ENCODE measurements at regions not wholly inside any gene's neighbourhood (a gene's known extent, or its start where the extent isn't known, plus 50 kb on each side); places are given as distances from the start of the nearest gene placed in this dataset.

DNA sequence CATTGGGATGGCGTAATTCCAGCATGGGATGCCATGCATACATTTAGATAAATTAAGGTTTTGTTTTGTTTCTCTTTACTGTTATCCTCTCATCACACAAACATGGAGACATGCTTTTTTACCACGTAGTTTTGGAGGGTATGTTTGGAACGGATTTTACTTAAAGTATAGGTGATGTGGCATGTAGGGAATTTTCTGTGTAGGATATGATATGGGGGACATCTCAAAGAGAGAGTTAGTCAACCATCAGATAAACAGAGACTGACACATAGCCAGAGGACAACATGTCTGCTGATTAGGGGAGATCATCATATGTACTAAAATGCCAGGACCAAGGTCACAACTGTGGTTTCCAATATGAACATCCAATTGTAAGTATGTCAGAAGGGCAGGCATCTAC, 503.9 kb downstream of the HAPSTR1 start:
- Histone ChIP-seq H3K27ac (ENCODE audit: low read length) (no peak overlapping the region), H3K4me3 (ENCODE audit: low read length) (no peak overlapping the region), H3K9me3 (ENCODE audit: control insufficient read depth, low read length) (no peaks in the 10 kb centered on the region), H3K4me1 (ENCODE audit: control insufficient read depth, insufficient read depth, low read length) (no peaks in the 10 kb centered on the region), H3K27me3 (ENCODE audit: control insufficient read depth, insufficient read depth) (peaks cover 3% of the 10 kb centered on the region)
- WGBS, result 47% methylated on average over 3 of the region's 3 CpGs
- intact Hi-C loops (cut with DNase I), result no loop called here
- DNase-seq, result no peak
- no peak for ATAC-seq

DNA sequence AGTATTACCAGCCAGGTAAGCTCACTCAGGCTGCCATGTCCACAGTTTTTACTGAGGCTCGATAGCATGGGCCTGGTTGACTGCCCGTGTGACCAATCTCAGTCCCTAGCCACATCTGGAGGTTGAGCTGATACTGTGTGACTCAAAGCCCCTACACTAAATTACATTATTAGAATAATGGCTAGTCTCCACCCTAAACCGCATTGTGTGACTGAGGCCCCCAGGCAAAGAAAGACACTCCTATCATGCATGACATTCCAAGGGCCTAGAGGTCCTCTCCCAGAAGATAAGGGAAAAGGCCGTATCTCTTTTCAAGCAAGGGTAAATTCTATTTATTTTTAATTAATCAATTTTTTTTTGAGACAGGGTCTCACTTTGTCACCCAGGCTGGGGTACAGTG, 505.3 kb downstream of the HAPSTR1 start:
- Histone ChIP-seq H3K27me3 (ENCODE audit: control insufficient read depth, insufficient read depth) (no peaks in the 10 kb centered on the region), H3K9me3 (ENCODE audit: control insufficient read depth, low read length) (no peaks in the 10 kb centered on the region), H3K4me1 (ENCODE audit: control insufficient read depth, insufficient read depth, low read length) (no peaks in the 10 kb centered on the region), H3K4me3 (ENCODE audit: low read length) (no peak overlapping the region), H3K27ac (ENCODE audit: low read length) (no peak overlapping the region)
- DNase-seq (no peak), ATAC-seq (no peak)
- WGBS, result 83% methylated on average over 4 of the region's 4 CpGs
- intact Hi-C loops (cut with DNase I), result no loop called here

DNA sequence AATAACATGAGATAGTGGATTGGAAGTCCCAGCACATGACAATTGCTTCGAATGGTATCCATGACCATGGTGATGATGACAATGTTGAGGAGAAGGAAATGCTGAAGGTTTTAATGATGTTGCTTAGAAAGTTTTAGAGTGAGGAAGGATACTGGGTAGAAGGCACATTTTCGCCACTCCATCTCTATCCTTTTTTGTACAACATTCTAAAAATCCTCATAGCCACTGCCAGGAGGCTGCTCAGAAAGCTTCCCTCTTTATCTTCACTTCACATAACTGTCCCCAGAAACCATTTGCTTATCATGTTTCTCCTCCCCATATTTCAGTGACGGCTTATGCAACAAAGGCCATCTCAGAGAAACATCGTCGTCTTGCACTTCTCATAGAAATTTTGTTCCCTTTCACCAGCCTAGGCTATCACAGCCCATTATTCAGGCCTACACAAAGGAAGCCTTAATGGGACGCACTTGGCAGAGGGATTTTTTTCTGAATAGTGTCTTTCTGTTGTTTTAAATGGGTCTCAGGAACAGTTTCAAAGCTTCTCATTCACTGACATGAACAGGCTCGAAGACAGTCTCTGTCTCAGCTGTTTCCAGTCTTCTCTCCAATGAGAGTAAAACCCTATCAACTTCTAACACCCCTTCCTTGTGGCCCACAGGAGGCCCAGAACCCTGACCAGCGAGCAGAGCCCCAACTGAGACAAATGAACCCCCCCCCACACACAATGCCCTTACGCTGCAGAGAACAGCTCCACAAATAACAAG, 506.7 kb downstream of the HAPSTR1 start:
- no peaks in the 10 kb centered on the region for H3K9me3 ChIP-seq (ENCODE audit: control insufficient read depth, low read length)
- H3K27ac ChIP-seq (ENCODE audit: low read length), result no peak overlapping the region
- no peaks in the 10 kb centered on the region for H3K4me1 ChIP-seq (ENCODE audit: control insufficient read depth, insufficient read depth, low read length)
- intact Hi-C loops (cut with DNase I), result no loop called here
- ATAC-seq (no peak), DNase-seq (no peak)
- no peak overlapping the region for H3K4me3 ChIP-seq (ENCODE audit: low read length)
- WGBS, result 40% methylated on average over 9 of the region's 9 CpGs
- no peaks in the 10 kb centered on the region for H3K27me3 ChIP-seq (ENCODE audit: control insufficient read depth, insufficient read depth)

DNA sequence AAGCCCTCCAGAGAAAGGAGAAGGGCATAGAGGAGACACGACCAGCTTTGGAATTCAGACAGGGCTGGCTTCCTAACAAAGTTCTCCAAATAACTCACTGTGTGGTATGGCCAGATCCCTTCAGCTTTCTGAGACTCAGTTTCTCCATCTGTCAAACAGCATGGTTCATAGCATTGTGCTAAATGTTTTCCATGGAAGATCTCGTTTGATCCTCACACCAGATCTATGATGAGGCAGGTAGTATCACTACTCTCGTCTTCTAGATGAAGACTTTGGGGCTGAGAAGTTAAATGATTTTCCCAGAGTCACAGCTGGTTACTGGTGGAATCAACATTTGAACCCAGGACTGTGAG, 507.3 kb downstream of the HAPSTR1 start:
- no peak overlapping the region for H3K4me3 ChIP-seq (ENCODE audit: low read length)
- ATAC-seq (no peak), DNase-seq (no peak)
- H3K27me3 ChIP-seq (ENCODE audit: control insufficient read depth, insufficient read depth), result no peaks in the 10 kb centered on the region
- H3K27ac ChIP-seq (ENCODE audit: low read length), result no peak overlapping the region
- WGBS, result 34% methylated on average over 3 of the region's 3 CpGs
- H3K9me3 ChIP-seq (ENCODE audit: control insufficient read depth, low read length), result no peaks in the 10 kb centered on the region
- no peaks in the 10 kb centered on the region for H3K4me1 ChIP-seq (ENCODE audit: control insufficient read depth, insufficient read depth, low read length)
- intact Hi-C loops (cut with DNase I), result no loop called here

DNA sequence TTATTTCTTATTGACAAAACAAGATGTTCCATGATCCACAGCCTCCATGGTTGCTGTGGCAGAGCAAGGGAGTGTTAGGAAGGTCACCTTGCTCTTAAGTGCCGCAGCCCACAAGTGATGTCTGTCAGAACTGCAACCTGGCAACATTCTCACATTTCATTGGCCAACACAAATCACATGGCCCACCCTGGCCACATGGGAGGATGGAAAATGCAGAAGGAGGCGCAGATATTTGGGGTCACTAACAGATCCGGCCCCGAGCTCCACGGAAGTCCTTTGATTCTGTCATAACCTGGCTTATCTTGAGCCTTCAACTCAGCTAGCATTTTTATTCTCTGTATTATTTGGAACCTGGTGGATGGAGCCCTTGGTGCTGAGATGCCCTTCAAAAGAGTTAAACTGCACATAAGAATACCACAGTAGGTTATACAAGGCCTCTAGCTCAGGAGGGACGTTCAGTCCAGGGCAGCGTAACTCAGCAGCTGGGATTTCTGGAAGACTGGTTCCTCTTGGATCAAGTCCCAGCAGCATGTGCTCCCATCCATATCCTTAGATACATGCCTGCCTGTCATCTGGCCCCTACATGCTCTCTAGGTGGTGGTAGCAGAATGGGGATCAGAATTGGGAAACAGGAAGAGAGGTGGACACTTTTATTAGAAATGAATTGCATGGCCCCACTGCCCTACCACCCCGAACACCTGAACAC, 508.1 kb downstream of the HAPSTR1 start:
- no peaks in the 10 kb centered on the region for H3K9me3 ChIP-seq (ENCODE audit: control insufficient read depth, low read length)
- H3K4me1 ChIP-seq (ENCODE audit: control insufficient read depth, insufficient read depth, low read length), result no peaks in the 10 kb centered on the region
- DNase-seq (no peak), ATAC-seq (no peak)
- H3K4me3 ChIP-seq (ENCODE audit: low read length), result no peak overlapping the region
- intact Hi-C loops (cut with DNase I), result no loop called here
- H3K27ac ChIP-seq (ENCODE audit: low read length), result no peak overlapping the region
- no peaks in the 10 kb centered on the region for H3K27me3 ChIP-seq (ENCODE audit: control insufficient read depth, insufficient read depth)
- WGBS, result 80% methylated on average over 8 of the region's 8 CpGs

DNA sequence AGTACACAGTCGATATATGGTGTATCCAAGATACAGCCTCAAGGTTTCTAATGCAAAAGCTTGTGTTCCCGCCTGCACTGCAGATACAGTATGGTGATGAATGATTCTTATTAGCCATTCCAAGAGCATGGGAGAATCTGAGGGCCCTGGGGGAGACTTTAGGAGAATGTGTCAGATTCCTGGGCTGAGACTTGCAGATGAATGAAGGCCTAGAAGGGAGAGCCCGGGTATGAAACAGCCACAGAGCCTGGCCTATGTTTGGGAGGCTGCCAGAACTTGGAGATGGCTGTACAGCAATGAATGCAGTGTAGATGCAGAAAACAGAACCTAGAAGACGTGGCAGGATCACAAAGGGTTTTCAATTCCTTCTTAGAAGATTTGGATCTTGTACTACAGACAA, 510.7 kb downstream of the HAPSTR1 start:
- DNase-seq (no peak), ATAC-seq (no peak)
- no peak overlapping the region for H3K4me3 ChIP-seq (ENCODE audit: low read length)
- intact Hi-C loops (cut with DNase I), result no loop called here
- H3K4me1 ChIP-seq (ENCODE audit: control insufficient read depth, insufficient read depth, low read length), result no peaks in the 10 kb centered on the region
- H3K27ac ChIP-seq (ENCODE audit: low read length), result no peak overlapping the region
- H3K27me3 ChIP-seq (ENCODE audit: control insufficient read depth, insufficient read depth), result no peaks in the 10 kb centered on the region
- H3K9me3 ChIP-seq (ENCODE audit: control insufficient read depth, low read length), result no peaks in the 10 kb centered on the region
- WGBS, result 58% methylated on average over 4 of the region's 4 CpGs

DNA sequence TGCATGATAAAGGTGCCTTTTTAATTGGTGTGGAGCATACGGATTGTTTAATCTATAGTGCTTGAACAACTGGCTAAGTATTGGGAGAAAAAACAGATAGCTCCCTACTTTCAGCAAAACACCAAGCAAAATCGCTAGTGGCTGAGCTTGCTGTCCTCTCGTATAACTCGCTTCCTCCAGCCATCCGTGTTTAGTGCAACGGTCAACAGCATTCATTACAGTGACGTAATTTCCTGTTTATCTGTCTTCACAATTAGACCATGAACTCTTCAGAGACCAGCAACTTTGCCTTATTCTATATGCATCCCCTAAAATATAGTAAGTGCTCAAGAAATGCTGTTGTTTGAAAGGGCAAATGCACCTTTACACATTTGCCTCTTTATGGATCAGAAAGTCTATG, 511.9 kb downstream of the HAPSTR1 start:
- intact Hi-C loops (cut with DNase I), result no loop called here
- H3K4me1 ChIP-seq (ENCODE audit: control insufficient read depth, insufficient read depth, low read length), result no peaks in the 10 kb centered on the region
- DNase-seq (no peak), ATAC-seq (no peak)
- H3K9me3 ChIP-seq (ENCODE audit: control insufficient read depth, low read length), result no peaks in the 10 kb centered on the region
- WGBS, result 38% methylated on average over 7 of the region's 7 CpGs
- no peak overlapping the region for H3K27ac ChIP-seq (ENCODE audit: low read length)
- no peak overlapping the region for H3K4me3 ChIP-seq (ENCODE audit: low read length)
- H3K27me3 ChIP-seq (ENCODE audit: control insufficient read depth, insufficient read depth), result no peaks in the 10 kb centered on the region

DNA sequence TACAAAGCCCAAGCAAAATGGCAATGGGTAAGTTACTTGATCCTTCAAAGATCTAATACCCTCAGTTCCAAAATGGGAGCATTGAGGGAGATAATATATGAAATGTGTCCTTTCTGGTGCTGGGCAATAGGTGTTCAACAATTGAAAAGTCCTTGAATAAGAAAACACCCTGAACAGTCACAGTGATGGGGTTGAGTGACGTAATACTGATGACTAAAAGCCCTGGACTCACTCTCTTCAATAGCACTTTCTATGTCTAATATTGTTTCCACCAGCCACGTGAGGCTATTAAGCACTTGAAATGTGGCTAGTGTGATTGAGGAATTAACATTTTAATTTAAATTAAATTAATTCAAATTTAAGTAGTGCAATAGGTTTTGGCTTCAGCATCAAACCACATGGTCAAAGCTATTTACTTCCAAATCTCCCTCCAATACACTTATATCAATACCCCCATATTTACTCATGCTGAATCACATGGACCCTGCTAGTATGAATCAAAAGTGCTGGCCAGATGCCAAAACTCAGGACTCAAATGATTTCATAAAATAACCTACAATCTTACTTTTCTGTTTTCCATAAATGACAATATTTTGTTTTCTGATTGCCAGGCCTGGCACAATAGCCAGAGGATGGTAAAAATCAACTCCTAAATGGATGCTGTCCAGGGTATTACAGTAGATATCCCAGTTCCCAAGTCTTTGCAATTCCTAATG, 516.2 kb downstream of the HAPSTR1 start:
- Histone ChIP-seq H3K27ac (ENCODE audit: low read length) (no peak overlapping the region), H3K4me1 (ENCODE audit: control insufficient read depth, insufficient read depth, low read length) (no peaks in the 10 kb centered on the region), H3K4me3 (ENCODE audit: low read length) (no peak overlapping the region), H3K27me3 (ENCODE audit: control insufficient read depth, insufficient read depth) (no peaks in the 10 kb centered on the region), H3K9me3 (ENCODE audit: control insufficient read depth, low read length) (no peaks in the 10 kb centered on the region)
- DNase-seq (no peak), ATAC-seq (no peak)
- 83% methylated on average over 2 of the region's 2 CpGs for WGBS
- intact Hi-C loops (cut with DNase I), result no loop called here

DNA sequence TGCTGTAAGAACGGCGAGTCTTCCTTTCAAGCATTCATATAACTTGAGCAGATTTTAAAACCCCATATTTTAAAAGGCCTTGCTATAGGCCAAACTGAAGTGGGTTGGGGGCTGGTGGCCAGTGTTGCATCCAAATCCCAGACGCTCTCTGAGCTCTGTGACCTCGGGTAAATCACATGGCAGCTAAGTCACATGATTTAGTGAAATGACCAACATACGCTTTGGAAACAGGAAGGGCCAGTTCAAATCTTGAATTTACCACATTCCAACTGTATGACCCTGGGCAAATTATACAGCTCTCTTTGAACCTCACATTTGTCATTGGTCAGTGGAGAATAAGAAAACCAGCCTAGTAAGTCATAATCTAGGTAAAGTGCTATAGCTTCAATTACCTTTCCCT, 519.3 kb downstream of the HAPSTR1 start:
- ATAC-seq (no peak), DNase-seq (no peak)
- intact Hi-C loops (cut with DNase I), result no loop called here
- no peak overlapping the region for H3K4me3 ChIP-seq (ENCODE audit: low read length)
- no peaks in the 10 kb centered on the region for H3K4me1 ChIP-seq (ENCODE audit: control insufficient read depth, insufficient read depth, low read length)
- no peaks in the 10 kb centered on the region for H3K9me3 ChIP-seq (ENCODE audit: control insufficient read depth, low read length)
- no peak overlapping the region for H3K27ac ChIP-seq (ENCODE audit: low read length)
- WGBS, result 75% methylated on average over 5 of the region's 5 CpGs
- H3K27me3 ChIP-seq (ENCODE audit: control insufficient read depth, insufficient read depth), result no peaks in the 10 kb centered on the region

DNA sequence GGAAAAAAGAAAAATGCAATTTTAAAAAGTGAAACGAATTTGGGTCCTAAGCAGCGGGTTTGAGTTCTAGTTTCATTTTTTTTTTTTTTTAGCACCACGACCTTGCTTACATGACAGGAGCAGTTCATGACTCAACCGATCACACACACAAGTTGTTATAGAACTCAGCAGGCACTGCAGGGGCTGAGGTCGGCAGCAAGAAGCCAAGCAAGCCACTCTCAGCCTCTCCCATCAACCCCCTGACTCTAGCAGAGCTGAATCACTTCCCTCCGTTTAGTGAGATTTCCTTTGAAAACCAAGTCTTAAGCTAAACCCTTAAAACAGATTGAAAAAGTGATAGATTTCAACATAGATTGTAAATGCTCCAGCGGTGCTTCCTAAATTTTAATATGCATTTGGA, 520.8 kb downstream of the HAPSTR1 start:
- Histone ChIP-seq H3K4me3 (ENCODE audit: low read length) (no peak overlapping the region), H3K4me1 (ENCODE audit: control insufficient read depth, insufficient read depth, low read length) (no peaks in the 10 kb centered on the region), H3K27ac (ENCODE audit: low read length) (no peak overlapping the region), H3K9me3 (ENCODE audit: control insufficient read depth, low read length) (no peaks in the 10 kb centered on the region), H3K27me3 (ENCODE audit: control insufficient read depth, insufficient read depth) (no peaks in the 10 kb centered on the region)
- ATAC-seq (no peak), DNase-seq (no peak)
- intact Hi-C loops (cut with DNase I), result no loop called here
- WGBS, result 50% methylated on average over 7 of the region's 7 CpGs

DNA sequence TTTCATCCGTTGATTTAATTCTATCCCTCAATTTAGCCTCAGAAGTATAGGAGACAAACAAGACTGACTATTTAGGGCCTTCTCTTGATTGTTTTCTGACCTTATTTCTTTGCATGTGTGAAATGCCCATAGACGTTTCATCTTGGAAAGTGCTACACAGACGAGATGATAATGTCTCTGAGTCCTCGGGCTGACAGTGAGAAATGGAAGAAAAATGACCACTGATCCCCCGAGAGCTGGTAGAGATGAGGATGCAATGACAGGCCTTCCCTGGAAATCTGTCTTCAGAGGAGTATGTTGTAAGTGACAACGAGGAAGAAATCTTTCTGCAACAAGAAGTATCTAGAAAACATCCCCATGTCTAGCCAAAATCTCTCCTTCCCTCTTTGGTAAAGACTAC, 522.9 kb downstream of the HAPSTR1 start:
- no peak overlapping the region for H3K27ac ChIP-seq (ENCODE audit: low read length)
- no peaks in the 10 kb centered on the region for H3K27me3 ChIP-seq (ENCODE audit: control insufficient read depth, insufficient read depth)
- H3K9me3 ChIP-seq (ENCODE audit: control insufficient read depth, low read length), result no peaks in the 10 kb centered on the region
- no peak overlapping the region for H3K4me3 ChIP-seq (ENCODE audit: low read length)
- no peaks in the 10 kb centered on the region for H3K4me1 ChIP-seq (ENCODE audit: control insufficient read depth, insufficient read depth, low read length)
- intact Hi-C loops (cut with DNase I), result no loop called here
- DNase-seq, result no peak
- 62% methylated on average over 6 of the region's 6 CpGs for WGBS
- no peak for ATAC-seq
